ENCODE measurements at regions not wholly inside any gene's neighbourhood (a gene's known extent, or its start where the extent isn't known, plus 50 kb on each side); places are given as distances from the start of the nearest gene placed in this dataset.

- TF ChIP-seq CTCF (IDR thresholded peaks at IDR 0.05): no peak
- no peak for TF ChIP-seq ZFX (IDR thresholded peaks at IDR 0.05; ENCODE audit: borderline replicate concordance)
Measured at GRCh38 chr1:245003246-245003645, 138.9 kb upstream of the HNRNPU start.
